OCI-LY3 (cell line): ENCODE measurements at regions not wholly inside any gene's neighbourhood (a gene's known extent, or its start where the extent isn't known, plus 50 kb on each side); places are given as distances from the start of the nearest gene placed in this dataset.

Source experiments
- H2AFZ ChIP-seq: fragments of 200-600, 300-600 bp; shearing (Covaris generic); 2 replicates; pipeline ENCODE4 v1.6.0; 2014; ENCODE audit warnings: antibody characterized with exemption, low read depth, low read length
- H3K27ac ChIP-seq: fragments of 200-600, 300-600 bp; sonication (generic); 2 replicates; pipeline ENCODE4 v1.5.1; 2014; ENCODE audit warnings: mild to moderate bottlenecking, low read length, moderate library complexity, mixed read lengths
- H3K27me3 ChIP-seq: fragments of 200-600, 300-600 bp; sonication (generic); 2 replicates; pipeline ENCODE4 v1.6.1; 2014; ENCODE audit warnings: low read depth, low read length, mixed read lengths
- H3K36me3 ChIP-seq: fragments of 200-600, 300-600 bp; sonication (generic); replicated peaks from 2 replicates; pipeline ENCODE3; 2014; ENCODE audit warnings: low read depth, low read length, mixed read lengths
- H3K4me1 ChIP-seq: fragments of 300-600, 200-600 bp; sonication (generic); 2 replicates; pipeline ENCODE4 v1.6.1; 2014; ENCODE audit warnings: low read length, mixed read lengths
- H3K4me2 ChIP-seq: fragments of 200-600, 300-600 bp; sonication (generic); 2 replicates; pipeline ENCODE4 v1.6.1; 2014; ENCODE audit warnings: low read length, mixed read lengths
- H3K4me3 ChIP-seq: fragments of 300-600, 200-600 bp; sonication (generic); 2 replicates; pipeline ENCODE4 v1.5.1; 2014; ENCODE audit warnings: antibody characterized with exemption, mild to moderate bottlenecking, low read length, moderate library complexity
- H3K79me2 ChIP-seq: fragments of 300-600, 200-600 bp; shearing (Covaris generic); 2 replicates; pipeline ENCODE4 v1.6.1; 2014; ENCODE audit warnings: mild to moderate bottlenecking, low read length, mixed read lengths
- H3K9ac ChIP-seq: fragments of 300-600, 200-600 bp; shearing (Covaris generic); 2 replicates; pipeline ENCODE4 v1.6.0; 2014; ENCODE audit warnings: mild to moderate bottlenecking, low read length, moderate library complexity
- H3K9me3 ChIP-seq: fragments of 200-600, 300-600 bp; shearing (Covaris generic); 2 replicates; pipeline ENCODE4 v1.6.1; 2014; ENCODE audit warnings: low read length, mixed read lengths; ENCODE audit not compliant: insufficient read depth
- H4K20me1 ChIP-seq: fragments of 200-600, 300-600 bp; sonication (generic); 2 replicates; pipeline ENCODE4 v1.6.1; 2016; ENCODE audit warnings: low read length, mixed read lengths; ENCODE audit not compliant: insufficient read depth
- EZH2phosphoT487 ChIP-seq: fragments of 200-600 bp; shearing (Covaris generic); IDR thresholded peaks from 2 replicates; pipeline ENCODE4 v1.6.1; 2018; ENCODE audit warnings: antibody characterized with exemption, mixed run types, low read depth
- TF ChIP-seq, protein P1 (sequence below): fragments of 200-600, 300-600 bp; sonication (generic); IDR thresholded peaks from 2 replicates; pipeline ENCODE4 v1.5.1; 2014; ENCODE audit warnings: antibody characterized with exemption, low read length, low read depth

GRCh38 chr1:168920456-168921094 lies 185.9 kb upstream of the ATP1B1 start:
- Histone ChIP-seq H3K9ac (no peak overlapping the region), H3K36me3 (no peaks in the 10 kb centered on the region), H3K79me2 (no peaks in the 10 kb centered on the region), H4K20me1 (no peaks in the 10 kb centered on the region), H3K4me1 (peaks cover 12% of the 10 kb centered on the region), H2AFZ (no peak overlapping the region), H3K4me3 (no peak overlapping the region), H3K4me2 (no peak overlapping the region), H3K27me3 (no peaks in the 10 kb centered on the region), H3K9me3 (no peaks in the 10 kb centered on the region), H3K27ac (no peak overlapping the region)
- no peak for TF ChIP-seq EZH2phosphoT487
- TF ChIP-seq, protein P1, sequence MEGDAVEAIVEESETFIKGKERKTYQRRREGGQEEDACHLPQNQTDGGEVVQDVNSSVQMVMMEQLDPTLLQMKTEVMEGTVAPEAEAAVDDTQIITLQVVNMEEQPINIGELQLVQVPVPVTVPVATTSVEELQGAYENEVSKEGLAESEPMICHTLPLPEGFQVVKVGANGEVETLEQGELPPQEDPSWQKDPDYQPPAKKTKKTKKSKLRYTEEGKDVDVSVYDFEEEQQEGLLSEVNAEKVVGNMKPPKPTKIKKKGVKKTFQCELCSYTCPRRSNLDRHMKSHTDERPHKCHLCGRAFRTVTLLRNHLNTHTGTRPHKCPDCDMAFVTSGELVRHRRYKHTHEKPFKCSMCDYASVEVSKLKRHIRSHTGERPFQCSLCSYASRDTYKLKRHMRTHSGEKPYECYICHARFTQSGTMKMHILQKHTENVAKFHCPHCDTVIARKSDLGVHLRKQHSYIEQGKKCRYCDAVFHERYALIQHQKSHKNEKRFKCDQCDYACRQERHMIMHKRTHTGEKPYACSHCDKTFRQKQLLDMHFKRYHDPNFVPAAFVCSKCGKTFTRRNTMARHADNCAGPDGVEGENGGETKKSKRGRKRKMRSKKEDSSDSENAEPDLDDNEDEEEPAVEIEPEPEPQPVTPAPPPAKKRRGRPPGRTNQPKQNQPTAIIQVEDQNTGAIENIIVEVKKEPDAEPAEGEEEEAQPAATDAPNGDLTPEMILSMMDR: no peak

GRCh38 chr1:168921629-168922028 lies 184.9 kb upstream of the ATP1B1 start:
- no peaks in the 10 kb centered on the region for H3K9me3 ChIP-seq
- no peak overlapping the region for H3K27ac ChIP-seq
- H3K9ac ChIP-seq: peak overlapping the region; percentile 22; the same call in 1 of the 2 replicates
- peak overlapping the region; percentile 71 for H3K4me2 ChIP-seq
- H2AFZ ChIP-seq: peak overlapping the region; percentile 92
- no peak for TF ChIP-seq EZH2phosphoT487
- TF ChIP-seq, protein P1: no peak
- peak overlapping the region; percentile 64 for H3K4me3 ChIP-seq
- H4K20me1 ChIP-seq: no peaks in the 10 kb centered on the region
- peaks cover 12% of the 10 kb centered on the region for H3K4me1 ChIP-seq
- no peaks in the 10 kb centered on the region for H3K36me3 ChIP-seq
- no peaks in the 10 kb centered on the region for H3K79me2 ChIP-seq
- H3K27me3 ChIP-seq: no peaks in the 10 kb centered on the region

DNA sequence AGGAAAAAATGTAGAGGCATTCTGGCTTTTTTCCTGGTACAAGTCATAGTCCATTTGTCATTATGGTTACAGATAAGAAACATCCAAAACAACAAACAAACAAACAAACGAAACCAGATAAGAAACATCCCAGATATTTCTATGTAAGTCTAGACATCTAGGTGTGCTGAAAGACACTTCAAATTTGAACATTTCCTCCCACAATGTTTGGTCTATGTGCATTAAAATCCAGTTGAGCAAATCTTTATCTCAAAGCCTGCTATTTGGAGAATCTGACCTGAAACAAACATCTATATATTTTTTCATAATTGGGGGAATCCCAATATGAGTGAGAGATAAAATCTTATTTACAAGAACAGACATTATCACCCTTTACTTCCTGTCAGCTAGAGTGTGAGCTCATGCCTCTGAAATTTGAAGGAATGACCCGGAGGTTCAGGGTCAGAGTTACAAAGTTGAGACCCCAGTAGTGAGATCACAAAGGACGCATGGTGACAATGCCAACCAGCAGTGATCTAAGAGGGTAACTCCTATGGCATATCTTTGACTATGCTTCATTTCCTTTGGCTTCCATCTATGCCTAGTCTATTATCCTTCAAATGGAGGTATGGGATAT lies 182.9 kb upstream of the ATP1B1 start:
- no peak for TF ChIP-seq EZH2phosphoT487
- TF ChIP-seq, protein P1: no peak
- Histone ChIP-seq H3K79me2 (no peaks in the 10 kb centered on the region), H3K4me3 (no peak overlapping the region), H3K9ac (no peak overlapping the region), H3K27me3 (no peaks in the 10 kb centered on the region), H3K4me2 (no peak overlapping the region), H3K36me3 (no peaks in the 10 kb centered on the region), H2AFZ (no peak overlapping the region), H3K9me3 (no peaks in the 10 kb centered on the region), H3K4me1 (peaks cover 14% of the 10 kb centered on the region), H3K27ac (no peak overlapping the region), H4K20me1 (no peaks in the 10 kb centered on the region)

- Histone ChIP-seq H3K36me3 (no peaks in the 10 kb centered on the region), H3K9ac (no peak overlapping the region), H4K20me1 (no peaks in the 10 kb centered on the region), H3K27me3 (no peaks in the 10 kb centered on the region), H3K27ac (no peak overlapping the region), H3K4me2 (no peak overlapping the region), H3K4me3 (no peak overlapping the region), H3K9me3 (no peaks in the 10 kb centered on the region), H2AFZ (no peak overlapping the region), H3K4me1 (peaks cover 17% of the 10 kb centered on the region), H3K79me2 (no peaks in the 10 kb centered on the region)
- TF ChIP-seq EZH2phosphoT487: no peak
- TF ChIP-seq, protein P1: no peak
These were observed 181.5 kb upstream of the ATP1B1 start for GRCh38 chr1:168924976-168925375.
